ENCODE measurements at regions not wholly inside any gene's neighbourhood (a gene's known extent, or its start where the extent isn't known, plus 50 kb on each side); places are given as distances from the start of the nearest gene placed in this dataset.
A peak's percentile ranks its signal among the peaks of the same experiment; 100 is the strongest.

GRCh38 chr2:241975593-241976284, 106.2 kb downstream of the RTP5 start:
- H3K4me3 ChIP-seq (ENCODE audit: low read depth, low read length) = no peak overlapping the region
- DNase-seq (ENCODE audit: low read depth) = peak; percentile 5
- TF ChIP-seq CTCF (conservative IDR thresholded peaks at IDR 0.05; ENCODE audit: low read depth, low read length) = no peak

GRCh38 chr2:241976296-241976695, 106.8 kb downstream of the RTP5 start:
- DNase-seq (ENCODE audit: low read depth) = no peak
- H3K4me3 ChIP-seq (ENCODE audit: low read depth, low read length) = no peak overlapping the region
- no peak for TF ChIP-seq CTCF (conservative IDR thresholded peaks at IDR 0.05; ENCODE audit: low read depth, low read length)

GRCh38 chr2:241977557-241978300, 108.2 kb downstream of the RTP5 start:
- DNase-seq (ENCODE audit: low read depth) = no peak
- no peak overlapping the region for H3K4me3 ChIP-seq (ENCODE audit: low read depth, low read length)
- no peak for TF ChIP-seq CTCF (conservative IDR thresholded peaks at IDR 0.05; ENCODE audit: low read depth, low read length)

GRCh38 chr2:241978670-241979069, 109.1 kb downstream of the RTP5 start:
- DNase-seq (ENCODE audit: low read depth) = no peak
- TF ChIP-seq CTCF (conservative IDR thresholded peaks at IDR 0.05; ENCODE audit: low read depth, low read length) = no peak
- no peak overlapping the region for H3K4me3 ChIP-seq (ENCODE audit: low read depth, low read length)

GRCh38 chr2:241980193-241980592, 110.7 kb downstream of the RTP5 start:
- no peak for DNase-seq (ENCODE audit: low read depth)
- no peak for TF ChIP-seq CTCF (conservative IDR thresholded peaks at IDR 0.05; ENCODE audit: low read depth, low read length)
- H3K4me3 ChIP-seq (ENCODE audit: low read depth, low read length) = no peak overlapping the region

GRCh38 chr2:241981076-241981700, 111.7 kb downstream of the RTP5 start:
- DNase-seq (ENCODE audit: low read depth) = no peak
- H3K4me3 ChIP-seq (ENCODE audit: low read depth, low read length) = no peak overlapping the region
- no peak for TF ChIP-seq CTCF (conservative IDR thresholded peaks at IDR 0.05; ENCODE audit: low read depth, low read length)

Measured in choroid plexus epithelial cell (primary cell).